GM12892 (cell line): ENCODE measurements at regions not wholly inside any gene's neighbourhood (a gene's known extent, or its start where the extent isn't known, plus 50 kb on each side); places are given as distances from the start of the nearest gene placed in this dataset.

Source experiments
- POLR2A ChIP-seq: IDR thresholded peaks from 2 replicates; pipeline ENCODE4 v1.6.1; 2011; ENCODE audit warnings: low read depth, low read length, control low read depth
- POLR2AphosphoS5 ChIP-seq: IDR thresholded peaks from 2 replicates; pipeline ENCODE4 v1.6.1; 2011; ENCODE audit warnings: low read depth, low read length, control low read depth
- TAF1 ChIP-seq: IDR thresholded peaks from 2 replicates; pipeline ENCODE4 v1.6.1; 2011; ENCODE audit warnings: low read depth, mild to moderate bottlenecking, control low read depth, low read length, borderline replicate concordance

DNA sequence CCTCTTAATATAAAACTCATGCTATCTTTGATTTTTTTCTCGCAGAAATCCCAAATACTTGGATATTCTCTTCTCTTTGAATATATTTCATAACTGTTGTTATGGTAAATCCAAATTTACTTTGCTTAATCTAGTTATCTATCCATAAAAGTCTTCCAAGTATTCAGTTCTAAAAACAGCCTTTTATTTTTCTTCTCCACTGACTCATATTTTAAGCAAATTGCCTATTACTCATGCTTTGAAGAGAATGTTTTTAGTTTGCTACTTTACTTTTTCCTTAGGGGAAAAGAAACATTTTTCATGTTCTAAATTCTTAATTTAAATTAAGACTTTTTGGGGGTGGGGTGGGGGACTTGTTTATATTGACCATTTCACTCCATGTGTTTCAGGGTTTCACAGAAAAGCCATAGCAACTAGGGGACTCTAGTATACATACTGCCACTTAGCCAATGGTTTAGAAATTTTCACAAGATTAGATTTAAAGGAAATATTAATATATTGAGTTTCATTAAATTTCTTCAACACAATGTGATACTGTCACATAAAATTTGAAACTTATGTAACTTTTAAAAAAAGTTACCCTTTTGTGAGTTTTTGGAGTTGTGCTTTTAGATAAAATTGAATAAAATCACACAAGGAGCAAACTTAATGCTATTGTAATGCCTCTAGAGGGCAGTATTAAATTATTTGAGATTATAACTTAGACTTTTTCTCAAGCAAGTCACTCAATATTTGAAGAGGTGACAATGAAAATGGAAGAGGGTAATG lies 545.8 kb upstream of the ARRDC3 start:
- TF ChIP-seq POLR2A (no peak), TAF1 (no peak), POLR2AphosphoS5 (no peak)
